Occipital lobe (tissue), 1 donor: ENCODE measurements at regions not wholly inside any gene's neighbourhood (a gene's known extent, or its start where the extent isn't known, plus 50 kb on each side); places are given as distances from the start of the nearest gene placed in this dataset.

Source experiments
- DNase-seq: peaks from one replicate; lab custom pipeline; 2025; lab: John Stamatoyannopoulos, UW

DNA sequence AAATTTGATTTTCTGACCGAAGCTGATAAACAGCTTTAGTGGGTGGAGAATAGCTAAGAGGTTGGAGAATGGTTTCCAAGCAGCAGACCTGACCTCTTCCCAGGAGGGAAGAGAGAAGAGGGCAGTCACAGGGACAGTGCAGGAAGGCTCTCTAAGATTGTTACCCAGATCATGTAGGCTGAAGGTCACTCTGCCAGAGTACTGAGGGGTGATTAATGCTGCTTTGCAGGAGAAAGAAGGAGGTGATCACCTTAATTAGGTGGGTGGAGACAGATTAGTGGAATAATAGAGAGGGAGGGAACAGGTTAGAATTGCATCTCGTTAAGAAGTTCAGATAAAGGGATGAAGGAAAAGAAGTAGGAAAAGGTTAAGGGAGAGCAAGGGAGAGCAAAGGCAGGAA, 440.5 kb downstream of the BRINP1 start:
- DNase-seq: no peak

DNA sequence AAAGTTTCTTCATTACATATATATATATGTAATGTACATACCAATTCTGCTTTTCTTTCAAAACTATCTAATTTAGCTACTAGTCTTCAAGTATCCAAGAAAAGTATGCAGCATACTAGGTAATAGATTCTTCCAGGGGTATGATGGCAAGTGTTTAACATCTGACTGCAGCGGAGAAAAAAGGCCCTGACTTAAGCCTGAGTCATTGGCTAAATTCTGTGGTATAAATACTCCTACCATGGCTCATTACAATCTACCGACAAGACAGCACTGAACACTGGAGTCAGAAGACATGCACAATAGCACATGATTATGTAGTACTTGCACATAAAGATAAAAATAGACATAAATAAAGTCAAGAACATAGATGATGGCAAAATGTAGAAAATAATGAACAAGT, 439.9 kb downstream of the BRINP1 start:
- no peak for DNase-seq

DNA sequence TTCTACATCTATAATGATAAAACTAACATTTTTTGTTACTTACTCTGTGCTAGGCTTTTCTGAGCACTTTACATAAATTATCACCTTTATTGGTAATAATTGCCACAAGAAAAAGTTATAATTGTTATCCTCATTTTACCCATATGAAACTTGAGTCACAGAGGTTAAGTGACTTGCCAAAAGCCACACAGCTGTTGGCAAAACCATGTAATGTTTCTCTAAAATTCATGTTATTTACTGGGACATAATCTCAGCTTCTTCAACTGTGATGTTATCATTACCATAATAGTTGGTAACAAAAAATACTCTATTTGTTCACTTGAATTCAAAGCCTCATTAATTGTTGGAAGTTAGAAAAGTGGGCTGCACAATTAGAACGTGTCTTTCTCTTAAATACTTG, 437.3 kb downstream of the BRINP1 start:
- no peak for DNase-seq

DNA sequence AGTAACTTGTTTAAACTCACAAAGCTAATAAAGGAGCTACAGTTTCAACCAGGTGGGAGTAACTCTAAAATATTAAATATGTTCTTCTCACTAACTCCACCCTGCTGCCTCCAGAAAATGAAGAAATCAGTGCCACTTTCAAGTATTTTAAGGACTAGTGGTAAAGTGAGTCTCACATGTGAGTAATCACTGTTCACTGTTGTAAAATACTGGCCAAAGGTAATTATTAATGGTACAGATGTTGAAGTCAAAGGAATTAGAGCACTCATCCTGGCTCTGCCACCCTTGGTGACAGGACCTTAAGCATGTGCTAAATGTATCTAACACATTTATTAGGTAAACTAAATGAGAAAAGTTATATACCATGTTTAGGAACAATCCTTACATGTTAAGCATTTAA, 430.7 kb downstream of the BRINP1 start:
- DNase-seq: no peak

DNA sequence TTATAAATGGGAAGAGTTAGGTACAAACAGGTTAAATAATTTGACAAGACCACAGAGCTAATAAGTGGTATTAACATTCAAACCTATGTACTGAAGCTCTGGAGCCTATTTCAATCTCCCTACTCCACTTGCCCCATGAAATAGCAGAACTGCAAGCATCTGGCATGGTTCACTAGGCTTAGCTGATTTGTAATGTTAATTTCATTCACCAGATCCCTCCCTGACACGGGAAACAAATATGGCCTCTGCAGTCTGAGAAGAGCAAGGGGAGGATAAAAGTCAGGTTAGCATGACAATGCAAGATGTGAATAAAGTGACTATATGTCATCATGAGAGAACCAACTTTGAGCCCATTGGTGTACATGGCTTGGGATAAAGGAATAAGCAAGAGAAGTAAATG, 428.8 kb downstream of the BRINP1 start:
- no peak for DNase-seq

DNA sequence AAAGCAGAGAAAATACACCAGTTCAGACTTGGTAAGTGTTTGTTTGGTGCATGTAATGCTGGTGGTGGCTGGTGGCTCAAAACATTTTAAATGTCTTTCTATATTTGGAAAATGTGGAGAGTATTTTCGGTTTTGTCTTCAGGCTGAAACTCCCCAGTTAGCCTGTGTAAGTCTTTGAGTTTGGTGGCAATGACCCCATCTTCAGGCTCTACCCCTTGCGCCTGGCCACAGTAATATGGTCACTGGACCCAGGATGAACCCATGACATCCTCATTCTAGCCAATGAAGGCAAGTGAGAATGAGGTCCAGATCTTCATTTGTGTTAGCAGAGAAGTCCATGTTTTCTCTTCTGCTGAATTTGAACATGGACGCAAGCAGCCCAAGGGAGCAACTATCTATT, 422.6 kb downstream of the BRINP1 start:
- no peak for DNase-seq

DNA sequence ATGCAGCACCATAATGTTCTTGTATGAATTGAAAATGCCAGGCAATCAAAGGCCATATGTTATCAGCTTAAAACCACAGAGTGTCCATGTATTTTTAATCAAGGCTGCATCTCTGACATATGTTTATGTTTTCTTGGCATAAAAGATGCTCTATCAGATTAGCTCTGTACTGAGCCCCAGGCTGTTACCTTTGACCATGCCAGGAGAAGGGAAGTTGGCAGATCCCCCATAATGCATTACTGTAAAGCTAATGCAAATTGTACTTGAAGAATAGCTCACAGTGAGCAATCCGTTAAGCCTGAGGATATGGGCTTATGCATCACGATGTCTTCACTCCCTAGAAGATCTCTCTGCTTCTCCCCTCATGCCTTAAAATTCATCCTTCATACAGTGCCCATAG, 414.4 kb downstream of the BRINP1 start:
- no peak for DNase-seq

DNA sequence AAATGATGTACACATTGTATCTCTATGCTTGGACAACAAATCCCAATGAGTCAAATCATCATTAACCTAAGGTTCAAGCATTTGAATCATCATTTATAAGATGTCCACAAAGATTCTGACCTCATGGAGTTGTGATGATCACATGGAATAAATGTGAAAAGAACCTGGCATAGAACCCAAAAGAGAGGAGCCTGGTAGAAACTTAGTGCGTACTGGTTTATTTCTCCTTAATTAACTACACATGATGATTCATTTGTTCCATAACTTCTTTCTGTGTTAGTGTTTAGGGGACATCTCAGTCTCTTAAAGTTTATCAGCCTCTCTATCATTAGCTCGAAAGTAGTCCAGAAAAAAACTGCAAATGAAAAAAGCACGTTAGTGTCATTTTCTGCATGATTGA, 411.6 kb downstream of the BRINP1 start:
- no peak for DNase-seq

DNA sequence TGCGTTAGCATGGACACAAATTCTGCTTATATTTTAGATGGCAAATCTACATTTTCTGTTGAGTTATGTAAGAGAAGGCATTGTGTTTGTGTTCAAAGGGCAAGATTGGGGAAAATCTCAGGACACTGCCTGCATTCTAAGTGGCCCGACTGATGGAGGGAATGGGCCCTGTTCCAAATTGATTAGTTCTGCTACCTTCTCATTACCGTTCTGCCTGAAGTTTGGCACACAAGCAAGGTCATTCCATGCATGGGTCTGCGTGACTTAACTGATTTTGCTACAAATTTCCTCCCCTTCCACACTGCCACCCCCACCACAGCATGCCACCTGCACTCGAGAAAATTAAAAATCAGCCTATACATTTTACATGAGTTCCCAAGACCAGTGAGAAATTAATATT, 409.9 kb downstream of the BRINP1 start:
- DNase-seq: no peak

DNA sequence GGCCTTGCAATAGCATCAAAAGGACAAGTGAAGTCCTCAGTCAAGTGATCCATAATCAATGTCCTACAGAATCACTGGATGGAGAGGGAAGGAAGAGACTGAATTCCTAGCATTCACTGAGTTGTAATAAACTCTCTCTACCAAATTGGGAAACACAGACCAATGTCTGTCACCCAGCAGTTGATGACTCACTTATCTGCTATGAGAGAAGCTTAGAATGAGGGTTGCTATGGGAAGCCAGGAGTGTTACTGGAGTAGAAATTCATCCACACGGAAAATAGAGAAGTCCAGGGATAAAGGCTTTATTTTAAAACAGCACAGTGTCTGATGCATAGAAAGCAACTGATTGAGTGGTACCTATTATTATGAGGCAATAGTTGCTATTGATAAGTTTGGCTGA, 407.4 kb downstream of the BRINP1 start:
- DNase-seq: no peak

DNA sequence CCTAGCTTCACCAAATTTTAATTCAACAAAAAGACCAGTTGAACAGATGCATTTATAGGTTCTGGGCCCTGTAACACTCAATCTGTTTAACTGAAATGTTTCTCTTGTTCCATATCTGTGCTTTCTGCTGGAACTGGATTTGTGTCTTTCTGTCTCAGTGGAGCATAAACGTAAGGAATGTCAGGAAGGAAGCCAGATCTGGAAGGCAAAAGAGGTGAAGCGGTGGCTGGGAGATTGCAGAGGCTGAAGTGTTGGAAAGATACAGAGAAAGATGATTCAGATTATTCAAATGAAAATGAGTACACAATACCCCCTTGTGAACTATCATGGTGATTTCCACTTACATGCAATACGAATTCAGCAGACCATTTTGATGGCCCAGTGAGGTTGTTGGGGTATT, 406.8 kb downstream of the BRINP1 start:
- no peak for DNase-seq

DNA sequence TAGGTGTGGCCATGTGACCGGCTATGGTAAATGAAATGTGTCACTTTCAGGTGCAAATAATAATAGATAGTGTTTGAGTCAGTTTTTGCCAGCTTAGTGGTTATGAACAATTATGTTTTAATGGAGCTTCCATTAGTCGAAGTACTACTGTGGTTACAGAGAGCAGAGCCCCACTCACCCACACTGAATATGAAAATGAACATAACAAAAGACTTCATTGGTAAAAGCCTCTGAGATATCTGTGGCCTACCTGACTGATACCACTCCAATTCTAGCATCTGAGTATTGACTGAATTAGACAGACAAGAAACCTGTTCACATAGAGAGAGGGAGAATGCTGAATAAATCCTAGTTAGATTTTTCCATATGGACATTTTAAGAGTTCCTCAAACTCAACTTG, 405.6 kb downstream of the BRINP1 start:
- DNase-seq: no peak

DNA sequence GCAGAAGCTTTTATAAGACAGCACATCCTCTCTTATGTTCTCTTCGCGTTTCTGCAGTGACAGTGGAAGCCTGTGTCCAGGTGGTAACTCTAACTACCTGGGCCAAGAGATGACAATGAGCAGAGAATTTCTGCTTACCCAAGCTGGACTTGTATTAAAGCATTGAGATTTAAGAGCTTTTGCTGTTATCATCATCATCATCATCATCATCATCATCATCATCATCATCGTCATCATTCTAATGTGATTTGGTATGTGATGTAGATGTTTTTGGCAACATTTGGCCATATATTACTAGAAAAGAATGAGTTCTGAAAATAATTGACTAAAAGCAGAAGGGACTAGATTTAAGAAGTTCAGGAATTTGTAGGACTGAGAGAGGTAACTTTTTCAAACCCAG, 401.3 kb downstream of the BRINP1 start:
- no peak for DNase-seq

DNA sequence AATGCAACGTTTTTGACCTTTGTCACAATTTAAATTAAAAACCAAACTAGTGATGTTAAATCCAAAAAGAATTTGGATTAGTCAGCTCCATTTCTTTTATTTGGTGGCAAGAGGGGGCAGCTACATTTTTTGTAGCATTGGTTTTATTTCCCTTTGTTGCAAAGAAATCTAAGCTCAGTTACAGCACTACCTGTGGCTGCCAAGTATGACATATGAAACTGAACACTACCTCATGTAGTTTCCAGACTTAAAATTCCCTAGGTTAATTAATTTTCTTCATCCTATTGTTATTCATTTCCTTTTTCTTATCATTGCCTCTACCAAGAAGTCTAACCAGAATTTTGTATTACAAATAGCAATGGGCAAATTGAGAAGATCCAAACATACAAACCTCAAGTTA, 393.5 kb downstream of the BRINP1 start:
- no peak for DNase-seq

DNA sequence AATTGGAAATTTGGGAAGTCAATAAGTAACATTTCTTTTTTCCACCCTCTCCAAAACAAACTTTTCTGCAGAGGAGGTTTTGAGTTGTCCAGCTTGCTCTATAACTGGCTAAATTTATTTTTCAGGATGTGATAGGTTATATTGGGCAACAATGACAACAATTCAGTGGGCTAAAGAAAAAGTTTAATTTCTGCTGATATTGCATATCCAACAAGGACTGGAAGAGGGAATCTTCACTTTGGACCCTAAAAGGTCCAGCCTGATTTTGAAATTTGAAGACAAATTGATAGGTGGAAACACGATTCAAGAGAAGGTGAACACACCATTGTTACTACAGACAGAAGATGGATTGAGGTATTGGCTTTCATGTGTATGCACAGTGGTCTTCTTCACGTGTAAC, 393.1 kb downstream of the BRINP1 start:
- no peak for DNase-seq

DNA sequence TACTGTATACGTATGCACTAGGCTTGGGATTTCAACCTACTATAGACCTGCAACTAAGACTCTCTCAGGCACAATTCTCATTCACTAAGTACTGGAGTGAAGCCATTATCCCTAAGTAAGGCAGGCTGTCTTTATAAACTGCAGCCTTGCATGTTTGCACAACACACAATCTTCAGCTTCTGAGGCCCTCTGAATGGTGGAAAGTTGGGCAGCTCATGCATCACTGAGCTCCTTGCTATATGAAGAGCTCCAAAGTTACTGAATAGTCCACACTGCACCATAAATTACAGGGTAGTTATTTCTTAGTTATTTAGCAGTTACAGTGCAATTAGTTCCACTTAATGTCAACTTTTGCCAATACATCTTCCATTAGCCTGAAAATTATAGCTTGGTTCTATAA, 384.6 kb downstream of the BRINP1 start:
- DNase-seq: no peak

DNA sequence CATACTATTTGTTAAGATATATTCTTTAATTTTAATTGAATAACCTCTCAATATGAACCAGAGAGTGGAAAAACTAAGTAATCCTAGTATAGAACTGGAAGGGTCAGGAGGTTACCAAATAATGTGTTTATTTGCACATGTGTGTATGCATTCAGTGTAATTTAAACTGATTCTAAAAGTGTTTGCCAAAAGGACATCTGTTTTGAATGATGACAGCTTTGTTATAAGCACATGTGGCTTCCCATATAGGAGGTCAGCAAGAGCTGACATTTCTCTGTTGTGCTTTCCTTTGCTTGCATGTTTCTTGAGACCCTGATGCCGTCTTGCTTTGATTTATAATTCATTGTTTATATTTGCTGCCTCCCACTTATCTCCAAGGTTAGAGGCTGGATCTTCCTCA, 383.4 kb downstream of the BRINP1 start:
- no peak for DNase-seq

DNA sequence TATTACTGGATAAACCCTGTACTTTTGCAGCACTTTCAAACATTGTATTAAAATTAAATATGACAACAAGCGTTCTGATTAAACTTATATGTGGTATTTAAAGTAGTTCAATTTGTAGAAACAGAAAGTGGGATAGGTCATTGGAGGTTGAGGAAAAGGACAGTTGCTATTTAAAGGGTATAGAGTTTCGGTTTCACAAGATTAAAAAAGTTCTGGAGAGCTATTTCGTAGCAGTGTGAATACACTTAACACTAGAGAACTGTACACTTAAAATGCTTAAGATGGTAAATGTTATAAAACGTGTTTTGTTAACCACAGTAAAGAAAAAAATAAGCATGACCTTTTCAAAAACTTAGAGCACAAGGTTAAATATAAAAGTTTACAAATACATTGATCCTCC, 382.1 kb downstream of the BRINP1 start:
- no peak for DNase-seq

DNA sequence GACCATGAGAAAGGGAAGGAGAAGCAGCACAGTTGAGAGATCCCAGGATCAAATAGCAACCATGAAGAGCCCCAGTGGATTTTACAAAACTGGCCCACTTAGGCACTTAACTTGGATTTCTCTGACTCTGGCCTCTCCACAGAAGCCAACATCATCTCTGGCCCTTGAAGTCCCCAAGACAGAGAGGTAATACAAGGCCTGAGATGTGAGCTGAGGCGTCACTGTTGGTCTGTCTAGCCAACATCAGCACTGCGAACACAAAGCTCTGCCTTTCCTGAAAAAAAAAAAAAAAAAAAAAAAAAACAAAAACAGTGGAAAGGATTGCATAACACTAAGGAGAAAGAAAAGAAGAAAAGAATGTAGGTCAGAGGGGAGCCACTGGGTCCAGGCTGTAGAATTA, 378.3 kb downstream of the BRINP1 start:
- DNase-seq: no peak

DNA sequence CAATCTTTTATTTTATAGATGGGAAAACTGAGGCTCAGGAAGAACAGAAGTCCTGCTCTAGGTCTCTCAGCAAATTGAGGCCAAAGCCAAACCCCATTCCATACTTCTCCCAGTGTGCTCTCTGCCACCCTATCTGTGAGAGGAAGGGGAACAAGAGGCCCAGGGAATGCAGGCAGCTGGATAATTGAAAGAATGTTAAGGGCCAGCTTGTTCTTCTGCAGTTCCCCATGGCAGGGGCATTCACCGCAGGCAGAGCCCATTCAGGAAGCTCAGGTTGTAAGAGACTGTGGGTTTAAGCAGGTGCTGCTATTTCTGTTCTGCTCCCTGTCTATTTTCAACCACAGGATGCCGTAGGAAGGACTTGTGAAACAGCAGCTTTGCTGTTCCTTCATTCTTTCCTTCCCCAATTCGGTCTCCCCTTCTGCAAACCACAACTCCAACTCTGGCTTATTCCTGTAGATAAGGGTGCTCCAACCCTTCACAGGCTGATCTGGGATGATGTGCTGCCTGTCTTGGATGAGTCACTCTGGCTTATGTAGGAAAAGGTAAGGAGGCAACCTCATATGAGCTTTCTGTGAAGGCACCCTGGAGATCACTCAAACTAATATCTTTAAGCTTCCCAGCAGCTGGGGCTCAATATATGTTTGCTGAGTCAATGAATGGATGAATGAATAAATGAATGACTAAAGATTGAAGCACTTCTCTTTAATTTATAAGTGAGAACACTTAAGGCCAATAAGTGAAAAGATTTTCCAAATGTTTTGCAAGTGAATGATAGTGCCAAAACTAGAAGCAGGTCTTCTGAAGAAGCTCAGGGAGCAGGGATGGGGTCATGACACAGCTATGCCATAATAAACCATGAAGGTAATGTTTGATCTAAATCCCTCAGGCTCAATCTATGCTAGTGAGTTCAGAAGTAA, 377.6 kb downstream of the BRINP1 start:
- DNase-seq: no peak

DNA sequence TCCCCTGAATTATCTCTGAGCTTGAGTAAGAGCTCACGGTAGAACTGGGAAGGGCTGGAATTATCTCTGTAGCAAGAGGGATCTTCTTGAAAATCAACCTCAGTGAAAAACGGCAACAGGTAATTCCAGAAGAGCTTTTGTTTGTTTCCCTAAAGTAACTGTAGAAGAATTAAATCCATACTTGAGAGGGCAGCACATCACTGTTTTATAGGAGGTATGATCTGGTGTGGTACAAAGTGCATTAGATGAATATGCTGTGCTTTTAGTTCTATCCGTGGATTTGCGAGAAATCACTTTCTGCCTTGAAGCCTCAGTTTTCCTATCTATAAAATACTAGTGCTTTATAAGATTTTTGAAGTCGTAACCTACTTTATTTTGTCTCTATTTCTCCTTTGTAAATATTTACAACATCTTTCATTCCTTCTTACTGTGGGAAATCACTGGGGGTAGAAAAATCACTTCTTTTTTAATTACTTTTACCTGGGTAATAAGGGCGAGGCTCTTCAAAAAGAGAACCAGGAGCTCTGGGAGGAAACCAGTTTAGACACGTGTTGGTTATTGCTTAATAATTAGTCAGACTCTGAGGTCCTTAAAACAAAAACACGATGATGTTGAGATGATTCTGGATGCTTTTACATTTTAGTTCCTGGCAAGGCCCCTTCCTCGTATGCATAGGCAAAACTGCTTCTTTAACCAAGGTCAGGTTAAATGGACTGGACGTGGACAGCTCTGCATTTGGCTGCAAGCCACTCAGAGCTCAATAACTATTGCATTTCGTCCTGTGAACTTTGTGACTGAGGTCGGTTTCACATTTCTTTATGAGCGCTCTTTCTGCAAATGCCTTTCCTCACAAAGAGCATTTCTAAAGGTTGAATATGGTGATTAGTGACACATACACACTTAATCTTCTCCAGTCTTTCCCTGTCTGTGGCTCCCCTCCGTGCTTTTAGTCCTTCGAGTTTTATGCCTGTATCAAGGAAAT, 376.1 kb downstream of the BRINP1 start:
- DNase-seq: no peak

DNA sequence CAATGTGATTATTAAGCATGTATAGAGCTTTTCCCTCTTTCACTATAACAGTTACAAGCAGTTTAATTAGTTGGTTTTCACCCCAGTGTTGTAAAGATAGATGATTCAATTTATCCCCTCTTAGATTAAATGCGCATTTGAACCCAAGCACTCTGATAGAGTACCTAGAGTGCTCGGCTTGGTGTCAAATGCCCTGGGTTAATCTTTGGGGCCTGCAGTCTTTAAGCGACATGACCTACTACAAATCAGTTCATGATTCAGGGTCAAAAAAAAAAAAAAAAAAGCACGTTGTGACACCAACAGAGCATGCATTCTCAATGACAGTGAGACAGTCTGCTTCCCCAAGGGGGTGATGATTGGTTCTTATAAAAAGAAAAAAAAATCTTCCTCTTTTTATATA, 375.3 kb downstream of the BRINP1 start:
- no peak for DNase-seq

DNA sequence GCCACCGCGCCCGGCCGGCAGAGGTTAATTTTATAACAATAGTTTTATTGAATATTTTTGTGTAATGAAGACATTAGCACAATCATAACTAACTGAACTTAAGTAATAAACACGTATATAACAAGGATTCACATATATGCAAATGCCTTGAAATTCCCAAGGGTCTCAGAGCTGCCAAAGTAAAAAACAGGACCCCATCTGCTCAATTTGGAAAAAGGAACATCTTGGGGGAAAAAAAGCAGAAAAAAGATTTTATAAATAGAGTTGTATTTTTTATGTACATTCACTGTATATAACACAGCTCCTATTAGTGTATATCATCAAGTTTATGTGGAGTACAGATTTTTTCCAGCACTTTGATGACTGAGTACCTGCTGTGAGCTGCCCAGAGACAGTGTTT, 366.7 kb downstream of the BRINP1 start:
- no peak for DNase-seq
